ENCODE measurements at regions not wholly inside any gene's neighbourhood (a gene's known extent, or its start where the extent isn't known, plus 50 kb on each side); places are given as distances from the start of the nearest gene placed in this dataset.

DNA sequence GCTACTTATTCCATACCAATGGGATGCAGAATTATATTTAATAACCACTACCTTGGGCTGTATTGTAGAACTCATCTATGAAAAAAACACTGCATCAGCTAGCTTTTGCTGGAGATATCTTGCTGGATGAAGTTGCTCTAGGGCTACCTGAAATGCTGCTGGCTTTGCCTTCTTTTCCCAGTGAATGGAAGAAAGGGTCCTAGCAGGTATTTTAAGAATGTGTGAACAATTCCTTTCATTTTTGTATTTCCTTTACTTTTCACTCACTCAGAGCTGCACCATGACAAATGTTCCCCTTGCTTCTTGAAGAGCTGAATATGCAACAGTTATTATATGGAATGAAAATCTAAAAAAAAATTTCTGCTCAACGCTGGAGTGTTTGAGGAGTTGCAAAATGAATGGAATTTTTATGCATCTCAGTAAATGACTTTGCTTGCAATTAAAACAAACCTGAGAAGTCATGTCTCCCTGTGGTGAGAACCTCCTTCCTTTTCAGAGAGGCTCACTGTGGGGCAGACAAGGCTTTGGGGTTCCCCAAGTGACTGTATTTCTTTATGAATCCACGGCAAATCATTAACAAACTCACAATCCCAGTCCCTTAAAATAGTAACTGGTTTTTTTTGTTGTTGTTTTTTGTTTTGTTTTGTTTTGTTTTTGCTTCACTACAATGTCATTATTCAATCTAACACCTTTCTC is 566.8 kb upstream of the KIRREL3 start:
- TF ChIP-seq MXI1 (IDR thresholded peaks at IDR 0.05; ENCODE audit: borderline replicate concordance, low read depth, low read length) (no peak), MAFK (IDR thresholded peaks at IDR 0.05; ENCODE audit: low read depth, low read length) (no peak), RAD21 (IDR thresholded peaks at IDR 0.05; ENCODE audit: low read length) (no peak), FOS (IDR thresholded peaks at IDR 0.05; ENCODE audit: low read depth, low read length) (no peak), NFE2L2 (IDR thresholded peaks at IDR 0.05; ENCODE audit: low read depth, low read length) (no peak), BHLHE40 (IDR thresholded peaks at IDR 0.05; ENCODE audit: low read depth, low read length) (no peak), POLR2A (IDR thresholded peaks at IDR 0.05; ENCODE audit: low read depth, low read length) (no peak), RFX5 (IDR thresholded peaks at IDR 0.05; ENCODE audit: low read depth, low read length) (no peak), CHD1 (IDR thresholded peaks at IDR 0.05; ENCODE audit: low read depth, low read length) (no peak), CEBPB (IDR thresholded peaks at IDR 0.05; ENCODE audit: low read depth, low read length) (no peak), MAZ (IDR thresholded peaks at IDR 0.05; ENCODE audit: borderline replicate concordance, low read depth, low read length) (no peak), RCOR1 (IDR thresholded peaks at IDR 0.05; ENCODE audit: insufficient replicate concordance, low read length) (no peak), SMC3 (IDR thresholded peaks at IDR 0.05; ENCODE audit: low read depth, low read length) (no peak)
- TF ChIP-seq, protein P1, sequence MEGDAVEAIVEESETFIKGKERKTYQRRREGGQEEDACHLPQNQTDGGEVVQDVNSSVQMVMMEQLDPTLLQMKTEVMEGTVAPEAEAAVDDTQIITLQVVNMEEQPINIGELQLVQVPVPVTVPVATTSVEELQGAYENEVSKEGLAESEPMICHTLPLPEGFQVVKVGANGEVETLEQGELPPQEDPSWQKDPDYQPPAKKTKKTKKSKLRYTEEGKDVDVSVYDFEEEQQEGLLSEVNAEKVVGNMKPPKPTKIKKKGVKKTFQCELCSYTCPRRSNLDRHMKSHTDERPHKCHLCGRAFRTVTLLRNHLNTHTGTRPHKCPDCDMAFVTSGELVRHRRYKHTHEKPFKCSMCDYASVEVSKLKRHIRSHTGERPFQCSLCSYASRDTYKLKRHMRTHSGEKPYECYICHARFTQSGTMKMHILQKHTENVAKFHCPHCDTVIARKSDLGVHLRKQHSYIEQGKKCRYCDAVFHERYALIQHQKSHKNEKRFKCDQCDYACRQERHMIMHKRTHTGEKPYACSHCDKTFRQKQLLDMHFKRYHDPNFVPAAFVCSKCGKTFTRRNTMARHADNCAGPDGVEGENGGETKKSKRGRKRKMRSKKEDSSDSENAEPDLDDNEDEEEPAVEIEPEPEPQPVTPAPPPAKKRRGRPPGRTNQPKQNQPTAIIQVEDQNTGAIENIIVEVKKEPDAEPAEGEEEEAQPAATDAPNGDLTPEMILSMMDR (conservative IDR thresholded peaks at IDR 0.05; ENCODE audit: low read depth, low read length) = no peak
- TF ChIP-seq, protein P2, sequence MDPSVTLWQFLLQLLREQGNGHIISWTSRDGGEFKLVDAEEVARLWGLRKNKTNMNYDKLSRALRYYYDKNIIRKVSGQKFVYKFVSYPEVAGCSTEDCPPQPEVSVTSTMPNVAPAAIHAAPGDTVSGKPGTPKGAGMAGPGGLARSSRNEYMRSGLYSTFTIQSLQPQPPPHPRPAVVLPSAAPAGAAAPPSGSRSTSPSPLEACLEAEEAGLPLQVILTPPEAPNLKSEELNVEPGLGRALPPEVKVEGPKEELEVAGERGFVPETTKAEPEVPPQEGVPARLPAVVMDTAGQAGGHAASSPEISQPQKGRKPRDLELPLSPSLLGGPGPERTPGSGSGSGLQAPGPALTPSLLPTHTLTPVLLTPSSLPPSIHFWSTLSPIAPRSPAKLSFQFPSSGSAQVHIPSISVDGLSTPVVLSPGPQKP (IDR thresholded peaks at IDR 0.05; ENCODE audit: borderline replicate concordance, low read depth, low read length) = no peak
- TF ChIP-seq, protein P3, sequence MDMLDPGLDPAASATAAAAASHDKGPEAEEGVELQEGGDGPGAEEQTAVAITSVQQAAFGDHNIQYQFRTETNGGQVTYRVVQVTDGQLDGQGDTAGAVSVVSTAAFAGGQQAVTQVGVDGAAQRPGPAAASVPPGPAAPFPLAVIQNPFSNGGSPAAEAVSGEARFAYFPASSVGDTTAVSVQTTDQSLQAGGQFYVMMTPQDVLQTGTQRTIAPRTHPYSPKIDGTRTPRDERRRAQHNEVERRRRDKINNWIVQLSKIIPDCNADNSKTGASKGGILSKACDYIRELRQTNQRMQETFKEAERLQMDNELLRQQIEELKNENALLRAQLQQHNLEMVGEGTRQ (IDR thresholded peaks at IDR 0.05; ENCODE audit: low read depth, low read length) = no peak
- Histone ChIP-seq H3K9me3 (ENCODE audit: control insufficient read depth, insufficient read depth, low read length) (no peaks in the 10 kb centered on the region), H4K91ac (ENCODE audit: insufficient read depth, low read depth, low read length) (no peak overlapping the region), H3K9ac (ENCODE audit: low read depth, low read length) (no peak overlapping the region), H3K27me3 (ENCODE audit: control insufficient read depth, insufficient read depth, low read length) (no peaks in the 10 kb centered on the region; the same call in 1 of the 2 replicates), H2BK20ac (ENCODE audit: low read depth, low read length) (no peak overlapping the region), H2BK5ac (ENCODE audit: low read depth, low read length, poor library complexity, severe bottlenecking) (no peak overlapping the region), H3K36me3 (ENCODE audit: control insufficient read depth, insufficient read depth, low read length) (no peaks in the 10 kb centered on the region), H3K4ac (ENCODE audit: low read depth, low read length) (no peak overlapping the region), H3K27ac (ENCODE audit: insufficient read depth, low read length) (no peak overlapping the region), H3K18ac (ENCODE audit: low read depth, low read length) (no peak overlapping the region), H2BK120ac (ENCODE audit: low read depth, low read length) (no peak overlapping the region), H3K56ac (ENCODE audit: extremely low read depth, insufficient read depth, low read length) (no peak overlapping the region), H3K23ac (ENCODE audit: low read depth, low read length) (no peak overlapping the region), H4K5ac (ENCODE audit: low read depth, low read length) (no peak overlapping the region), H3K4me3 (ENCODE audit: insufficient read depth, low read depth, low read length) (no peak overlapping the region), H2AK5ac (ENCODE audit: low read depth, low read length) (no peak overlapping the region), H4K8ac (ENCODE audit: low read depth in 2 of 2, low read length in 2 of 2) (no peak overlapping the region), H3K9me1 (ENCODE audit: insufficient read depth, low read length) (no peaks in the 10 kb centered on the region), H3K4me1 (ENCODE audit: control insufficient read depth, insufficient read depth, low read length) (no peaks in the 10 kb centered on the region), H2AK9ac (replicated peaks; ENCODE audit: low read depth, low read length, poor library complexity) (no peak overlapping the region), H2BK15ac (ENCODE audit: low read depth, low read length) (no peak overlapping the region), H4K20me1 (ENCODE audit: insufficient read depth, low read length) (no peaks in the 10 kb centered on the region), H2AFZ (replicated peaks; ENCODE audit: low read length, poor library complexity) (no peak overlapping the region), H3K79me1 (ENCODE audit: low read depth in 1 of 2, low read length in 2 of 2) (no peaks in the 10 kb centered on the region), H3K4me2 (ENCODE audit: low read depth, low read length) (no peak overlapping the region), H3K14ac (replicated peaks; ENCODE audit: low read depth, low read length) (no peak overlapping the region)
- no TSS peak for BruUV-seq (replicated peaks)
- CTCF ChIA-PET = no interaction called here
- in situ Hi-C loops (cut with MboI; ENCODE audit: low sequenced_read_pairs) = no loop called here
- POLR2A ChIA-PET (ENCODE audit: unreplicated experiment) = no interaction called here
- dilution Hi-C loops (cut with HindIII; ENCODE audit: low sequenced_read_pairs, unreplicated experiment) = no loop called here
- DNase-seq (no peak), ATAC-seq (ENCODE audit: low read depth) (no peak)
- intact Hi-C loops (cut with micrococcal nuclease) = no loop called here
- no CpG with 5 or more reads among the region's 2 CpGs for WGBS, 2 experiments (ENCODE audit: extremely low coverage in 2 of 2, insufficient read length in 1 of 2)
